ENCODE measurements at regions not wholly inside any gene's neighbourhood (a gene's known extent, or its start where the extent isn't known, plus 50 kb on each side); places are given as distances from the start of the nearest gene placed in this dataset.

GRCh38 chr5:18566671-18567070 lies 932.4 kb downstream of the TAF11L14 start:
- ATAC-seq (no peak), DNase-seq (no peak)
- no peak overlapping the region for H3K27ac Mint-ChIP-seq
- no peak overlapping the region for H3K4me3 Mint-ChIP-seq
- TF ChIP-seq CTCF (IDR thresholded peaks at IDR 0.05) = no peak
- H3K36me3 Mint-ChIP-seq (ENCODE audit: low read depth) = no peaks in the 10 kb centered on the region
- H3K9me3 Mint-ChIP-seq = peaks cover 5% of the 10 kb centered on the region
- no peaks in the 10 kb centered on the region for H3K27me3 Mint-ChIP-seq
- intact Hi-C loops (cut with micrococcal nuclease) = no loop called here
- CTCF ChIA-PET = no interaction called here
- no peaks in the 10 kb centered on the region for H3K4me1 Mint-ChIP-seq (ENCODE audit: low read depth)
- POLR2A ChIA-PET = no interaction called here

GRCh38 chr5:18576586-18576985 lies 942.3 kb downstream of the TAF11L14 start:
- DNase-seq (no peak), ATAC-seq (no peak)
- Mint-ChIP-seq H3K4me3 (no peak overlapping the region), H3K4me1 (ENCODE audit: low read depth) (no peaks in the 10 kb centered on the region), H3K27me3 (no peaks in the 10 kb centered on the region), H3K9me3 (peaks cover 3% of the 10 kb centered on the region), H3K36me3 (ENCODE audit: low read depth) (no peaks in the 10 kb centered on the region), H3K27ac (no peak overlapping the region)
- ChIA-PET CTCF (no interaction called here), POLR2A (interaction anchor here (0.6 kb wide), 1 partner anchor 393 kb away, joined by 3 read pairs; no protein-coding TSS in a partner anchor)
- intact Hi-C loops (cut with micrococcal nuclease) = no loop called here
- TF ChIP-seq CTCF (IDR thresholded peaks at IDR 0.05) = no peak

DNA sequence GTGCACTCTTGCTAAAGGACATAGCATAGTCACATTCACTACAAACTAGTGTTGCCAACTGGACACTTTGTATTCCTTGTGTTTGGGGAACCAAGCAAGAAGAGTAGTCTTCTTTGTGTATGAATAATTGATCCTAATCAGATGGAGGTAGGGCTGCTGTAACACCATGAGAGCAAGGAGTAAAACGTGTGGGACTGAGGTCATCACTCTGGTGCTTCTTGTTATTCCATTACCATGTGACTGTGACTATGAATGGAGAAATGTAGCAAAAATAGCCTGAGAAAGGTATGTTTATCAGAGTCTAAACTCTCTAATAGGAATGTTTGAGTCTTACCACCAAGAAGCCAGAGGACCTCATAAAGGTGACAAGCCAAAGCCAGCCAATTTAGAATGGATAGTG lies 966.9 kb downstream of the TAF11L14 start:
- H3K9me3 Mint-ChIP-seq = peaks cover 8% of the 10 kb centered on the region
- H3K27me3 Mint-ChIP-seq = no peaks in the 10 kb centered on the region
- H3K27ac Mint-ChIP-seq = no peak overlapping the region
- DNase-seq (no peak), ATAC-seq (no peak)
- ChIA-PET CTCF (no interaction called here), POLR2A (no interaction called here)
- TF ChIP-seq CTCF (IDR thresholded peaks at IDR 0.05) = no peak
- no peaks in the 10 kb centered on the region for H3K36me3 Mint-ChIP-seq (ENCODE audit: low read depth)
- intact Hi-C loops (cut with micrococcal nuclease) = no loop called here
- H3K4me1 Mint-ChIP-seq (ENCODE audit: low read depth) = no peaks in the 10 kb centered on the region
- H3K4me3 Mint-ChIP-seq = no peak overlapping the region

- Mint-ChIP-seq H3K27ac (no peak overlapping the region), H3K36me3 (ENCODE audit: low read depth) (no peaks in the 10 kb centered on the region), H3K27me3 (no peaks in the 10 kb centered on the region), H3K9me3 (peaks cover 8% of the 10 kb centered on the region), H3K4me1 (ENCODE audit: low read depth) (no peaks in the 10 kb centered on the region), H3K4me3 (no peak overlapping the region)
- intact Hi-C loops (cut with micrococcal nuclease) = no loop called here
- no peak for ATAC-seq
- ChIA-PET CTCF (no interaction called here), POLR2A (no interaction called here)
- DNase-seq = no peak
- TF ChIP-seq CTCF (IDR thresholded peaks at IDR 0.05) = no peak
Measured at GRCh38 chr5:18602402-18602801, 968.1 kb downstream of the TAF11L14 start.

- DNase-seq (no peak), ATAC-seq (no peak)
- Mint-ChIP-seq H3K27ac (no peak overlapping the region), H3K36me3 (ENCODE audit: low read depth) (no peaks in the 10 kb centered on the region), H3K4me1 (ENCODE audit: low read depth) (no peaks in the 10 kb centered on the region), H3K27me3 (no peaks in the 10 kb centered on the region), H3K9me3 (peaks cover 6% of the 10 kb centered on the region), H3K4me3 (no peak overlapping the region)
- intact Hi-C loops (cut with micrococcal nuclease) = no loop called here
- no peak for TF ChIP-seq CTCF (IDR thresholded peaks at IDR 0.05)
- ChIA-PET POLR2A (no interaction called here), CTCF (no interaction called here)
Measured at GRCh38 chr5:18605186-18605585, 970.9 kb downstream of the TAF11L14 start.

Data from activated CD8-positive, alpha-beta T cell treated with anti-CD3 and anti-CD28 coated beads for 36 hours (primary cell).